ENCODE measurements at regions not wholly inside any gene's neighbourhood (a gene's known extent, or its start where the extent isn't known, plus 50 kb on each side); places are given as distances from the start of the nearest gene placed in this dataset.

- Histone ChIP-seq H4K20me1 (ENCODE audit: insufficient read depth, low read length) (peaks cover 61% of the 10 kb centered on the region), H3K14ac (replicated peaks; ENCODE audit: low read depth, low read length) (no peak overlapping the region), H3K9me1 (ENCODE audit: insufficient read depth, low read length) (peaks cover 10% of the 10 kb centered on the region), H3K18ac (ENCODE audit: low read depth, low read length) (no peak overlapping the region), H2BK120ac (ENCODE audit: low read depth, low read length) (no peak overlapping the region), H3K36me3 (ENCODE audit: control insufficient read depth, insufficient read depth, low read length) (peaks cover 2% of the 10 kb centered on the region; the same call in 1 of the 2 replicates), H2AK9ac (replicated peaks; ENCODE audit: low read depth, low read length, poor library complexity) (no peak overlapping the region), H3K56ac (ENCODE audit: extremely low read depth, insufficient read depth, low read length) (no peak overlapping the region), H3K4me3 (ENCODE audit: insufficient read depth, low read depth, low read length) (no peak overlapping the region), H4K91ac (ENCODE audit: insufficient read depth, low read depth, low read length) (no peak overlapping the region), H2BK20ac (ENCODE audit: low read depth, low read length) (no peak overlapping the region), H4K8ac (ENCODE audit: low read depth in 2 of 2, low read length in 2 of 2) (no peak overlapping the region), H3K4ac (ENCODE audit: low read depth, low read length) (peak overlapping the region; percentile 48; the same call in 1 of the 2 replicates), H3K27me3 (ENCODE audit: control insufficient read depth, insufficient read depth, low read length) (no peaks in the 10 kb centered on the region), H3K4me1 (ENCODE audit: control insufficient read depth, insufficient read depth, low read length) (peaks cover 20% of the 10 kb centered on the region), H3K9ac (ENCODE audit: low read depth, low read length) (no peak overlapping the region), H3K23ac (ENCODE audit: low read depth, low read length) (no peak overlapping the region), H3K27ac (ENCODE audit: insufficient read depth, low read length) (no peak overlapping the region), H3K9me3 (ENCODE audit: control insufficient read depth, insufficient read depth, low read length) (no peaks in the 10 kb centered on the region), H4K5ac (ENCODE audit: low read depth, low read length) (no peak overlapping the region), H3K79me1 (ENCODE audit: low read depth in 1 of 2, low read length in 2 of 2) (peaks cover 25 to 65% of the 10 kb centered on the region in 2 experiments), H2AFZ (replicated peaks; ENCODE audit: low read length, poor library complexity) (no peak overlapping the region), H2BK15ac (ENCODE audit: low read depth, low read length) (no peak overlapping the region), H2AK5ac (ENCODE audit: low read depth, low read length) (no peak overlapping the region; the same call in 1 of the 2 replicates), H3K4me2 (ENCODE audit: low read depth, low read length) (no peak overlapping the region), H2BK5ac (ENCODE audit: low read depth, low read length, poor library complexity, severe bottlenecking) (no peak overlapping the region)
- ChIA-PET POLR2A (ENCODE audit: unreplicated experiment) (no interaction called here), CTCF (no interaction called here)
- BruUV-seq (replicated peaks) = no TSS peak
- intact Hi-C loops (cut with micrococcal nuclease) = no loop called here
- in situ Hi-C loops (cut with MboI; ENCODE audit: low sequenced_read_pairs) = no loop called here
- no peak for DNase-seq
- WGBS, 2 experiments (ENCODE audit: extremely low coverage in 2 of 2, insufficient read length in 1 of 2) = 79% methylated on average over 8 of the region's 15 CpGs; no CpG with 5 or more reads in 1 of the 2 experiments
- TF ChIP-seq NFE2L2 (IDR thresholded peaks at IDR 0.05; ENCODE audit: low read depth, low read length) (no peak), CEBPB (IDR thresholded peaks at IDR 0.05; ENCODE audit: low read depth, low read length) (no peak), CTCF (conservative IDR thresholded peaks at IDR 0.05; ENCODE audit: low read depth, low read length) (no peak), BHLHE40 (IDR thresholded peaks at IDR 0.05; ENCODE audit: low read depth, low read length) (no peak), MAZ (IDR thresholded peaks at IDR 0.05; ENCODE audit: borderline replicate concordance, low read depth, low read length) (no peak), ELK1 (IDR thresholded peaks at IDR 0.05; ENCODE audit: borderline replicate concordance, low read depth, low read length) (no peak), CHD1 (IDR thresholded peaks at IDR 0.05; ENCODE audit: low read depth, low read length) (no peak)
- ATAC-seq (ENCODE audit: low read depth) = no peak
- dilution Hi-C loops (cut with HindIII; ENCODE audit: low sequenced_read_pairs, unreplicated experiment) = no loop called here
Measured at GRCh38 chr16:85379041-85380001, 233.8 kb upstream of the GSE1 start.

Measured in IMR-90 (cell line).